ENCODE measurements at regions not wholly inside any gene's neighbourhood (a gene's known extent, or its start where the extent isn't known, plus 50 kb on each side); places are given as distances from the start of the nearest gene placed in this dataset.

GRCh38 chr16:58906981-58907715 is 173.0 kb upstream of the GOT2 start (continued):
- TF ChIP-seq SREBF2 (CRISPR knock-in tag; IDR thresholded peaks at IDR 0.05): no peak
- TF ChIP-seq U2AF2 (optimal IDR thresholded peaks at IDR 0.05; ENCODE audit: low read depth, low read length): no peak
- TF ChIP-seq ZNF408 (CRISPR knock-in tag; IDR thresholded peaks at IDR 0.05; ENCODE audit: low read depth): no peak
- no peak for TF ChIP-seq MNT (conservative IDR thresholded peaks at IDR 0.05)
- TF ChIP-seq NFE2L1 (tag; IDR thresholded peaks at IDR 0.05; ENCODE audit: borderline replicate concordance, low read depth): no peak

DNA sequence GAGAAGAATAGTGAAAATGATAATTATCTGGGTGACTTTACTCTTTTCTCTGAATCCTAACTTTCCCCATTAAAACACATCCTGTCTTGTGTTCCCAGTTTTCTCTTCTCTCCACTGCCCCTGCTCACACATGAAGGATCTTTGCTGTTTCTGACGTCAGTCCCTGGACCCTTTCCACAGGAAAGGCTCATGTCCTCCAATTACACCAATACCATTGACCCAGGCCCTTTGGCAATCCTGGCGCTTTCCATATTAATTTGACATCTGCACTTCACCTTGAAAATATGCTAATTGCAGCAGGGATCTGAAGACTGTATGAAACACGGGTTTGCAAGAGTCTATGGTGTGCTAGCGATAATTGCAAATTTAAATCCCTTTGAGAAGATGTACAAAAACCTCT is 170.2 kb upstream of the GOT2 start:
- Histone ChIP-seq H3K4me2 (ENCODE audit: insufficient read depth, low read length) (no peak overlapping the region), H3K9ac (ENCODE audit: insufficient read depth in 1 of 2, low read depth in 2 of 2, low read length in 2 of 2) (no peak overlapping the region), H3K9me3 (replicated peaks; ENCODE audit: control insufficient read depth, insufficient read depth, low read depth, low read length) (no peaks in the 10 kb centered on the region), H3K27ac (ENCODE audit: extremely low read depth, low read depth, low read length) (no peak overlapping the region), H4K20me1 (replicated peaks; ENCODE audit: control insufficient read depth, insufficient read depth, low read length) (no peaks in the 10 kb centered on the region), H2AFZ (ENCODE audit: low read depth, low read length) (no peak overlapping the region), H3K9me1 (ENCODE audit: control insufficient read depth, insufficient read depth, low read length) (no peaks in the 10 kb centered on the region), H3K79me2 (ENCODE audit: control insufficient read depth, insufficient read depth, low read length) (no peaks in the 10 kb centered on the region), H3K4me3 (no peak overlapping the region), H3K27me3 (ENCODE audit: control insufficient read depth in 2 of 2, insufficient read depth in 2 of 2, low read length in 2 of 2) (no peaks in the 10 kb centered on the region; a peak in 2 of 5 replicates), H3K36me3 (ENCODE audit: control insufficient read depth, insufficient read depth, low read length) (no peaks in the 10 kb centered on the region), H3K4me1 (replicated peaks in 1 of 2; ENCODE audit: control insufficient read depth in 2 of 2, insufficient read depth in 2 of 2, low read length in 2 of 2) (no peaks in the 10 kb centered on the region)
- ATAC-seq (no peak), DNase-seq (ENCODE audit: extremely low read depth in 1 of 4, low spot score in 3 of 4) (no peak), FAIRE-seq (no peak)
- no TSS peak for BruUV-seq (replicated peaks)
- intact Hi-C loops (cut with micrococcal nuclease): no loop called here
- in situ Hi-C loops (cut with MboI): no loop called here
- WGBS (ENCODE audit: insufficient coverage, low coverage, missing lambda C conversion rate): 0% methylated on average over 4 of the region's 4 CpGs
- ChIA-PET CTCF (ENCODE audit: low intra/inter-chr PET ratio) (no interaction called here), POLR2A (no interaction called here)
- TF ChIP-seq ATF4 (CRISPR knock-in tag; IDR thresholded peaks at IDR 0.05): no peak
- no peak for TF ChIP-seq MTA3 (IDR thresholded peaks at IDR 0.05; ENCODE audit: borderline replicate concordance)
- no peak for TF ChIP-seq RAD51 (IDR thresholded peaks at IDR 0.05; ENCODE audit: borderline replicate concordance, low read depth)
- no peak for TF ChIP-seq ZNF507 (tag; conservative IDR thresholded peaks at IDR 0.05)
- no peak for TF ChIP-seq SRSF7 (optimal IDR thresholded peaks at IDR 0.05; ENCODE audit: low read depth, low read length)
- no peak for TF ChIP-seq TSC22D4 (tag; IDR thresholded peaks at IDR 0.05)
- TF ChIP-seq EWSR1 (IDR thresholded peaks at IDR 0.05; ENCODE audit: borderline replicate concordance, low read depth, partially characterized antibody): no peak
